ENCODE measurements at regions not wholly inside any gene's neighbourhood (a gene's known extent, or its start where the extent isn't known, plus 50 kb on each side); places are given as distances from the start of the nearest gene placed in this dataset.
A peak's percentile ranks its signal among the peaks of the same experiment; 100 is the strongest.
"Not testable (repeated sequence)": the region's sequence is repeated elsewhere in the genome, so short reads cannot be mapped to it uniquely, and the experiment has no call there.

DNA sequence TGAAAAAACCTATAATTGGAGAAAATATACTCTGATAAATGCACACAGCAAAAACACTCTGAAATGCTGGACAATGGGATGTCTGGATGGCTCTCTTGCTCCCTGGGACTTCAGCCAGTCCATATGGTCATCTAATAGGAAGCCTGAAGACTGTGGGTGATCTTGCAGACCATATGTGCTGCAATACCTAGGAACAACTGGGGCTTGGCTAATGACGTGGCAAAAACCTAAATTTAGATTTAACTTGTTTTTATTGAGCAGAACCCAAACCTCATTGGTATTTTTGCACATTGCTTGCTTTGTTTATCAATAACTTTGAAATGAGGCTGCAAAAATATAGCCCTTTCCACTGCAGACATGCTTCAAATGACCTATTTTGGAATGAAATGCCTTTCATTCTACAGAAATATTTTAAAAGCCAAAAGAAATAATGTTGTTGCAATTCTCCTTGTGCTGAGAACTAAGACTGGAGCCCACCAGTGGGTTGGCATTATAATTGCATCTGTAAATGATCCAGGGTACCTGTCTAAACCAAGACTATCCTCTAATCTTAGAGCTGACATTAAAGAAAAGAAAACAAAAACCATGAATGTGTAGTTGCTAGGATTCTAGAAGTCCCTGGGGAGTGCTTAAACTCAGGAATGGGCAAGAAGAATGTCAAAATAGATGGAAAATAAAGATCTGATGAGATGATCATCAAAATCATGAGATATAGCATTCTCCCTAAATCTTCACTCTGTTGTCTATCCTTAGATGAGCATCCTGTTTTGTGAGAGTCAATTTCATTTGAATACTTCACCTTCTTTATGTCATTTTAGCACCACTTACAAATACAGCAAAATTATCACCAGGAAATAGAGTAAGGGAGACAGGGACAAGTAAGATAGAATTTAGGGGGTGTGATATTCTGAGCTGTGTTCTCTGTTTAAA, 152.1 kb upstream of the RIMS1 start:
- Histone ChIP-seq H3K4me1 (ENCODE audit: insufficient read depth) (no peaks in the 10 kb centered on the region), H3K36me3 (ENCODE audit: insufficient read depth) (no peaks in the 10 kb centered on the region), H3K4me3 (ENCODE audit: low read depth, low read length) (no peak overlapping the region), H3K27ac (ENCODE audit: low read depth) (no peak overlapping the region)
- WGBS: 52% methylated on average over 1 of the region's 1 CpG
- DNase-seq (ENCODE audit: extremely low spot score): no peak

- 70% methylated on average over 1 of the region's 1 CpG for WGBS
- no peak for DNase-seq (ENCODE audit: extremely low spot score)
- Histone ChIP-seq H3K4me3 (ENCODE audit: low read depth, low read length) (no peak overlapping the region), H3K4me1 (ENCODE audit: insufficient read depth) (no peaks in the 10 kb centered on the region), H3K27ac (ENCODE audit: low read depth) (no peak overlapping the region), H3K36me3 (ENCODE audit: insufficient read depth) (no peaks in the 10 kb centered on the region)
Observed at GRCh38 chr6:71737953-71738352, 148.4 kb upstream of the RIMS1 start.

DNA sequence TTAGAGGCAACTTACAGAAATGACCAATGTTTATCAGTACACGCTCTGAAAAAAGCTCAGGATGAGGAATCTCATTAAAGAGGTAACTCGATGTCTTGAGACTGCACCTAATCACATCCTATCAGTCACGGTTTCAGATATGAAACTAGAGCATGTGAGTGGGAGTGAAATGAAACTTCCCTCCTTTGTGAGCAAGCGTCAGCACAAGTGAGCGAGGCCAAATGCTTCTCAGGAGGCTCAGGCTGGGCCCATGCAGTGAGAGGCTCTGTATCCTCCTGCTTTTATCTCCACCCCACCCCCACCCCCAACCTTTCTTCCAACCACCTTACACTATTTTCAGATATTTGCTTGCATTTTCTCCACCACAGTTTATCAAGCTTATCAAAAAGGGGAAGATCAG, 140.8 kb upstream of the RIMS1 start:
- H3K4me1 ChIP-seq (ENCODE audit: insufficient read depth): no peaks in the 10 kb centered on the region
- no peak for DNase-seq (ENCODE audit: extremely low spot score)
- H3K4me3 ChIP-seq (ENCODE audit: low read depth, low read length): no peak overlapping the region
- no peaks in the 10 kb centered on the region for H3K36me3 ChIP-seq (ENCODE audit: insufficient read depth)
- WGBS: 35% methylated on average over 5 of the region's 5 CpGs
- H3K27ac ChIP-seq (ENCODE audit: low read depth): no peak overlapping the region

- no peak for DNase-seq (ENCODE audit: extremely low spot score)
Observed at GRCh38 chr6:71766146-71766760, 120.1 kb upstream of the RIMS1 start.

DNA sequence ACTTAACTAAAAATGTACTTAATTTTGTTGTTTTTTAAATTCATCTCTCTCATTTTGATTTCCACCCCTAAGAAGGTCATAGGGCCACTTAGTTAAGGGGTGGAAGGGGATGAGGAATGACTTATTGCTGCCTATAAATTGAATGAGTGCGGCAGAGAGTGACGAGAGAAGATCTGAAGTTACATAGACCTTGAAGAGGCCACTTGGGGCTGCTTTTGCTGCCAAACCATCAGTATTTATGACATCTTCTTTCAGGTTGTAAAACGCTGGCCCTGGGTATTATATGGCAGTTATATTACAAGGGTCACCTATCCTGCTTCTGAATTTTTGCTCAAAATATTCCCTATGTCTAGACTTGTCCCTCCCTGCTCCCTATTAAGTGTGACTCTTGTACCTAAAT, 119.6 kb upstream of the RIMS1 start:
- Histone ChIP-seq H3K36me3 (ENCODE audit: insufficient read depth) (no peaks in the 10 kb centered on the region), H3K4me1 (ENCODE audit: insufficient read depth) (no peaks in the 10 kb centered on the region), H3K4me3 (ENCODE audit: low read depth, low read length) (no peak overlapping the region), H3K27ac (ENCODE audit: low read depth) (no peak overlapping the region)
- no peak for DNase-seq (ENCODE audit: extremely low spot score)
- WGBS: 13% methylated on average over 3 of the region's 3 CpGs

More at GRCh38 chr6:71766146-71766760, 120.1 kb upstream of the RIMS1 start:
- H3K36me3 ChIP-seq (ENCODE audit: insufficient read depth): no peaks in the 10 kb centered on the region
- no peak overlapping the region for H3K27ac ChIP-seq (ENCODE audit: low read depth)
- no peaks in the 10 kb centered on the region for H3K4me1 ChIP-seq (ENCODE audit: insufficient read depth)
- H3K4me3 ChIP-seq (ENCODE audit: low read depth, low read length): no peak overlapping the region
- 27% methylated on average over 2 of the region's 2 CpGs for WGBS

- no peaks in the 10 kb centered on the region for H3K36me3 ChIP-seq (ENCODE audit: insufficient read depth)
- no peak for DNase-seq (ENCODE audit: extremely low spot score)
- no peak overlapping the region for H3K27ac ChIP-seq (ENCODE audit: low read depth)
- H3K4me1 ChIP-seq (ENCODE audit: insufficient read depth): no peaks in the 10 kb centered on the region
- H3K4me3 ChIP-seq (ENCODE audit: low read depth, low read length): no peak overlapping the region
- WGBS: 21% methylated on average over 1 of the region's 1 CpG
Observed at GRCh38 chr6:71768356-71768755, 118.0 kb upstream of the RIMS1 start.

- WGBS: 82% methylated on average over 1 of the region's 1 CpG
- H3K36me3 ChIP-seq (ENCODE audit: insufficient read depth): no peaks in the 10 kb centered on the region
- H3K27ac ChIP-seq (ENCODE audit: low read depth): no peak overlapping the region
- DNase-seq (ENCODE audit: extremely low spot score): no peak
- H3K4me3 ChIP-seq (ENCODE audit: low read depth, low read length): no peak overlapping the region
- H3K4me1 ChIP-seq (ENCODE audit: insufficient read depth): no peaks in the 10 kb centered on the region
Observed at GRCh38 chr6:71808865-71809264, 77.5 kb upstream of the RIMS1 start.

DNA sequence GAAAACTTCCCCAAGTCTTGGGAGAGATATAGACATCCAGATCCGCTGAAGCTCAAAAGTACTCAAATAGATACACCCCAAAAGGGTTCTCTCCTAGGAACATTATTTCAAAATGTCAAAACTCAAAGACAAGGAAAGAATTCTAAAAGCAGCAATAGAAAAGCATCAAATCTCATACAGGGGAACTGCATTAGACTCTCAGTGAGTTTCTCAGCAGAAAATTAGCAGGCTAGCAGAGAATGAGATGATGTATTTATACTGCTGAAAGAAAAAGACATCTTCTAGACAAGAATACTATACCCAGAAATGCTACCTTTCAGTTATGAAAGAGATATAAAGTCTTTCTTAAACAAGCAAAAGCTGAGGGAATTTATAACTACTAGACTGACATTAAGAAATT, 75.5 kb upstream of the RIMS1 start:
- no peak for DNase-seq (ENCODE audit: extremely low spot score)
- 94% methylated on average over 1 of the region's 1 CpG for WGBS
- H3K36me3 ChIP-seq (ENCODE audit: insufficient read depth): no peaks in the 10 kb centered on the region

DNA sequence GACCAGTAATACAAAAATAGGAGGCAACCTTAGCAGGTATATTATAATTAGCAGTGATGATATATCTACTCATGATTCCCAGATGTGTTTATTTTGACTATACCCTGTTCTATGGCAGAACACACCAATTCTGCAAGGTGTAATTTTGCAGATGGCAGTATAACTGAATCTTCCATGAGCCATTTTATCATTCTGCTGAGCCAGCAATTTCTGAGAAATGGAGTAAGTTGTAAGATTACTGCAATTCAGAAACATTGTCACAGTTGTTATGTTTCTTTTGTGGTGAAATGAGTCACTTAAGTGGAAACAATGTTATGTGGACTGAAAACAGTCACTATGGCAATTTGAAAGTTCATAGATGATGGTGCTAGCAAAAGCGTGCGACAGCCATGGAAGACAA, 63.7 kb upstream of the RIMS1 start:
- Histone ChIP-seq H3K4me3 (ENCODE audit: low read depth, low read length) (no peak overlapping the region), H3K27ac (ENCODE audit: low read depth) (no peak overlapping the region), H3K4me1 (ENCODE audit: insufficient read depth) (no peaks in the 10 kb centered on the region), H3K36me3 (ENCODE audit: insufficient read depth) (no peaks in the 10 kb centered on the region)
- WGBS: 98% methylated on average over 2 of the region's 2 CpGs
- no peak for DNase-seq (ENCODE audit: extremely low spot score)

More for the DNA sequence above, 75.5 kb upstream of the RIMS1 start:
- no peak overlapping the region for H3K27ac ChIP-seq (ENCODE audit: low read depth)
- no peak overlapping the region for H3K4me3 ChIP-seq (ENCODE audit: low read depth, low read length)
- H3K4me1 ChIP-seq (ENCODE audit: insufficient read depth): no peaks in the 10 kb centered on the region

GRCh38 chr6:71832110-71832764, 54.1 kb upstream of the RIMS1 start:
- H3K4me1 ChIP-seq (ENCODE audit: insufficient read depth); H3K36me3 ChIP-seq (ENCODE audit: insufficient read depth); H3K4me3 ChIP-seq (ENCODE audit: low read depth, low read length); H3K27ac ChIP-seq (ENCODE audit: low read depth); DNase-seq (ENCODE audit: extremely low spot score): not testable (repeated sequence)
- 94% methylated on average over 25 of the region's 25 CpGs for WGBS

Small RNA genes in the stretch of these regions (small RNA-seq; reads per million reads assigned to genes)
- gene MIR30A (1,056 reads per million, percentile 99 among the genes with 10 or more reads in this experiment), gene MIR30C2 (12.7 reads per million, percentile 94 among the genes with 10 or more reads in this experiment), gene RNU4-66P (0.09 reads per million)
